ENCODE measurements at regions not wholly inside any gene's neighbourhood (a gene's known extent, or its start where the extent isn't known, plus 50 kb on each side); places are given as distances from the start of the nearest gene placed in this dataset.
A peak's percentile ranks its signal among the peaks of the same experiment; 100 is the strongest.

GRCh38 chr10:61589547-61590243 is 73.0 kb upstream of the CABCOCO1 start:
- Histone ChIP-seq H3K4me1 (replicated peaks in 1 of 2; ENCODE audit: control insufficient read depth in 2 of 2, insufficient read depth in 2 of 2, low read length in 2 of 2) (peaks cover 0 to 12% of the 10 kb centered on the region in 2 experiments; a peak in 3 of 5 replicates), H4K20me1 (replicated peaks; ENCODE audit: control insufficient read depth, insufficient read depth, low read length) (no peaks in the 10 kb centered on the region), H3K9me3 (replicated peaks; ENCODE audit: control insufficient read depth, insufficient read depth, low read depth, low read length) (no peaks in the 10 kb centered on the region), H3K9ac (ENCODE audit: insufficient read depth in 1 of 2, low read depth in 2 of 2, low read length in 2 of 2) (no peak overlapping the region), H3K27me3 (ENCODE audit: control insufficient read depth in 2 of 2, insufficient read depth in 2 of 2, low read length in 2 of 2) (no peaks in the 10 kb centered on the region), H3K4me3 (no peak overlapping the region), H3K4me2 (ENCODE audit: insufficient read depth, low read length) (no peak overlapping the region), H2AFZ (ENCODE audit: low read depth, low read length) (no peak overlapping the region), H3K9me1 (ENCODE audit: control insufficient read depth, insufficient read depth, low read length) (no peaks in the 10 kb centered on the region), H3K79me2 (ENCODE audit: control insufficient read depth, insufficient read depth, low read length) (no peaks in the 10 kb centered on the region), H3K36me3 (ENCODE audit: control insufficient read depth, insufficient read depth, low read length) (no peaks in the 10 kb centered on the region), H3K27ac (ENCODE audit: extremely low read depth, low read depth, low read length) (no peak overlapping the region)
- 23% methylated on average over 5 of the region's 5 CpGs for WGBS (ENCODE audit: insufficient coverage, low coverage, missing lambda C conversion rate)
- DNase-seq (ENCODE audit: extremely low read depth in 1 of 4, low spot score in 3 of 4): no peak
- in situ Hi-C loops (cut with MboI) (no loop called here), intact Hi-C loops (cut with micrococcal nuclease) (loop anchor here (5.0 to 10.0 kb wide), 4 partner anchors 112 to 445 kb away; no protein-coding TSS in a partner anchor)
- FAIRE-seq: no peak
- ChIA-PET CTCF (ENCODE audit: low intra/inter-chr PET ratio) (interaction anchor here (0.6 kb wide), 1 partner anchor 74 kb away, joined by 5 read pairs; no protein-coding TSS in a partner anchor), POLR2A (interaction anchor here (1.6 kb wide), 1 partner anchor 30 kb away, joined by 6 read pairs; no protein-coding TSS in a partner anchor)
- ATAC-seq: no peak
- BruUV-seq (replicated peaks): no TSS peak
- no peak for TF ChIP-seq TSHZ1 (CRISPR knock-in tag; IDR thresholded peaks at IDR 0.05)
- TF ChIP-seq ZFX (CRISPR knock-in tag; IDR thresholded peaks at IDR 0.05): 0 out of 2 replicates have a peak, but pooled peaks have one; percentile 3
- peak; percentile 9; the same call in 1 of the 2 replicates for TF ChIP-seq ZNF512 (tag; IDR thresholded peaks at IDR 0.05)
- TF ChIP-seq JUNB (CRISPR knock-in tag; conservative IDR thresholded peaks at IDR 0.05): no peak
- no peak for TF ChIP-seq E2F5 (CRISPR knock-in tag; IDR thresholded peaks at IDR 0.05)
- no peak for TF ChIP-seq SIN3A (IDR thresholded peaks at IDR 0.05; ENCODE audit: borderline replicate concordance in 2 of 2, control insufficient read depth in 1 of 2, low read depth in 2 of 2, low read length in 2 of 2)
- TF ChIP-seq ZNF589 (CRISPR knock-in tag; IDR thresholded peaks at IDR 0.05; ENCODE audit: low read depth): 0 out of 2 replicates have a peak, but pooled peaks have one; percentile 5
- TF ChIP-seq KDM1A (IDR thresholded peaks at IDR 0.05): 0 out of 4 replicates have a peak, but pooled peaks of 1 of the 2 experiments have one; percentile 22
- TF ChIP-seq RNF219 (CRISPR knock-in tag; IDR thresholded peaks at IDR 0.05): no peak
- no peak for TF ChIP-seq HNRNPH1 (optimal IDR thresholded peaks at IDR 0.05; ENCODE audit: low read depth, low read length)
- no peak for TF ChIP-seq KLF1 (tag; IDR thresholded peaks at IDR 0.05)
- peak; percentile 70; the same call in 1 of the 2 replicates for TF ChIP-seq SPI1 (IDR thresholded peaks at IDR 0.05; ENCODE audit: borderline replicate concordance, low read depth, low read length)
- TF ChIP-seq EHMT2 (IDR thresholded peaks at IDR 0.05): no peak

All from K562 (cell line).